Vagina (tissue), 2 donors: ENCODE measurements at regions not wholly inside any gene's neighbourhood (a gene's known extent, or its start where the extent isn't known, plus 50 kb on each side); places are given as distances from the start of the nearest gene placed in this dataset.

Experiments
- DNase-seq, 2 donors: peaks; one replicate each; pipeline ENCODE4 v3.0.0-alpha.2; 2017; ENCODE audit errors: extremely low spot score in 2 of 2
- H3K27ac ChIP-seq: fragments of 200-600 bp; sonication (generic); one replicate; pipeline ENCODE4 v1.5.1; 2019
- H3K27me3 ChIP-seq: fragments of 200-600 bp; sonication (generic); one replicate; pipeline ENCODE4 v1.5.1; 2019
- H3K36me3 ChIP-seq, 2 donors: fragments of 200-600 bp; sonication (generic); one replicate each; pipeline ENCODE4 v1.5.1; 2017 to 2019
- H3K4me1 ChIP-seq: fragments of 200-600 bp; sonication (generic); one replicate; pipeline ENCODE4 v1.5.1; 2019
- H3K4me3 ChIP-seq, 2 donors: fragments of 200-600 bp; sonication (generic); 1 replicate in 1 of 2; 2 replicates in 1 of 2; pipeline ENCODE4 v1.5.1; 2016 to 2019
- H3K9me3 ChIP-seq: fragments of 200-600 bp; sonication (generic); one replicate; pipeline ENCODE4 v1.5.1; 2019
- CTCF ChIP-seq, 3 experiments: fragments of 450-650 bp in 2 of 3; fragments of 200-600 bp in 1 of 3; sonication (generic) in 1 of 3; IDR thresholded peaks; one replicate each; pipeline ENCODE4 v1.5.1; 2017 to 2019; ENCODE audit warnings: antibody characterized with exemption in 3 of 3, mild to moderate bottlenecking in 2 of 3, moderate library complexity in 2 of 3
- POLR2A ChIP-seq, 2 donors: fragments of 450-650 bp; IDR thresholded peaks; one replicate each; pipeline ENCODE4 v1.6.1; 2017; ENCODE audit warnings: antibody characterized with exemption in 2 of 2, mild to moderate bottlenecking in 2 of 2, moderate library complexity in 2 of 2
- POLR2AphosphoS5 ChIP-seq, 2 donors: sonication (generic); formaldehyde crosslinking; IDR thresholded peaks; one replicate each; pipeline ENCODE4 v1.9.0; 2017; ENCODE audit warnings: antibody characterized with exemption in 2 of 2, mild to moderate bottlenecking in 2 of 2, low read depth in 1 of 2; ENCODE audit not compliant: insufficient read depth in 1 of 2
- intact Hi-C: fragments of 100-400 bp; cut with DNase I; formaldehyde crosslinking; loops from one replicate; pipeline ENCODE4 v1.15.1; 2023

DNA sequence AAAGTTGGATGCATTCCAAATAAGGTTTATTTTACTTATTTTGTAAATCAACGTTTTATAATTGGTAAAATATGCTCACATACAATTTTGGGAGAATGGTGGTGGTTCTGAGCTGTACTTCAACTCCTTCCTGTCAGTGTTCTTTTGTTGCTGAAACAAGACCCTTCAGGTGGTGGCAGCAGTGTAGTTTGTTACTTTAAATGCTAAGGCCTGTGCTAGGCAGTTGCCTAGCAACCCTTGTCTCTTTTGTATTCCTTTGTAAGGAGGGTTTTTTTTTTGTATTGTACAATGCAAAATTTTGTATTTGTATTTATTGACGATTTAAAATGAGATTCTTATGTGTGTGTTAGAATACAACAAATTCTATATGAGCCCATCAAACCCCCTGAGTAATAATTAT lies 166.0 kb upstream of the FAM98A start:
- intact Hi-C loops: no loop called here
- H3K4me1 ChIP-seq: no peaks in the 10 kb centered on the region
- no peak for TF ChIP-seq POLR2A (IDR thresholded peaks at IDR 0.05)
- TF ChIP-seq POLR2AphosphoS5 (IDR thresholded peaks at IDR 0.05; ENCODE audit: insufficient read depth in 1 of 2, low read depth in 1 of 2): no peak
- no peak for TF ChIP-seq CTCF (IDR thresholded peaks at IDR 0.05)
- no peaks in the 10 kb centered on the region for H3K36me3 ChIP-seq
- H3K27ac ChIP-seq: no peak overlapping the region
- no peaks in the 10 kb centered on the region for H3K27me3 ChIP-seq
- DNase-seq: no peak
- H3K9me3 ChIP-seq: no peaks in the 10 kb centered on the region
- no peak overlapping the region for H3K4me3 ChIP-seq

GRCh38 chr2:33764551-33764950 lies 165.5 kb upstream of the FAM98A start:
- Histone ChIP-seq H3K9me3 (no peaks in the 10 kb centered on the region), H3K36me3 (no peaks in the 10 kb centered on the region), H3K27ac (no peak overlapping the region), H3K4me1 (no peaks in the 10 kb centered on the region), H3K4me3 (no peak overlapping the region), H3K27me3 (no peaks in the 10 kb centered on the region)
- TF ChIP-seq CTCF (IDR thresholded peaks at IDR 0.05) (no peak), POLR2A (IDR thresholded peaks at IDR 0.05) (no peak), POLR2AphosphoS5 (IDR thresholded peaks at IDR 0.05; ENCODE audit: insufficient read depth in 1 of 2, low read depth in 1 of 2) (no peak)
- intact Hi-C loops: no loop called here
- DNase-seq: no peak

DNA sequence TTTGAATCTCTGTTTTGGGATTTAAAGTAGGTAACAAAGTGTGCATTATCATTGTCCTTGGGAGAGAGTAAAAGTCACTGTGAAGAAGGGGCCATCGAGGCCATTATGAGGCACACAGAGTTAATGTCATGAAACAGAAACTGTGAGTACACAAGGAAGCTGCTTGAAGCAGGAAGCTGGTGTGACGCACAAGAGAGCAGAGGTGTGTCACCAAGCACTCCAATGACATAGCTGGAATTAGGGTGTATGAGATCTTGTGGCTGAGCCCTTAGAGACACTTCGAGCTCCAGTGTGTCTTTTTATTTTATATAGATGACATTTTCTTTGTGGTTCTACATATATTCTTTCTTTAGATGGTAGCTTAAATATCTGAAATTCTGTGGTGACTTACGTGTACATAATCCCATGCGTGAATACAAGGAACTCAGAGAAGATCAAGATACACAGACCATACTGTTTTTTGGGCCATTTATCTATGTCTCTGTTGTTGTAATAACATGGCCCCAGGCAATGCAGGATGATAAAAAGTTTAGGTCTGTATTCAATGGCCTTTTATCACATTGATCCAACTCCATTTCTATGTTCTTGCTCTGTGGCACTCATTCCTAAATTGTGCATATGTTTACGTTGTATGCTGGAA lies 164.7 kb upstream of the FAM98A start:
- no peak overlapping the region for H3K4me3 ChIP-seq
- intact Hi-C loops: no loop called here
- no peaks in the 10 kb centered on the region for H3K9me3 ChIP-seq
- H3K4me1 ChIP-seq: no peaks in the 10 kb centered on the region
- H3K27ac ChIP-seq: no peak overlapping the region
- no peak for DNase-seq
- no peaks in the 10 kb centered on the region for H3K36me3 ChIP-seq
- H3K27me3 ChIP-seq: no peaks in the 10 kb centered on the region
- TF ChIP-seq POLR2AphosphoS5 (IDR thresholded peaks at IDR 0.05; ENCODE audit: insufficient read depth in 1 of 2, low read depth in 1 of 2) (no peak), POLR2A (IDR thresholded peaks at IDR 0.05) (no peak), CTCF (IDR thresholded peaks at IDR 0.05) (no peak)

- no peaks in the 10 kb centered on the region for H3K27me3 ChIP-seq
- intact Hi-C loops: no loop called here
- TF ChIP-seq POLR2AphosphoS5 (IDR thresholded peaks at IDR 0.05; ENCODE audit: insufficient read depth in 1 of 2, low read depth in 1 of 2) (no peak), CTCF (IDR thresholded peaks at IDR 0.05) (no peak), POLR2A (IDR thresholded peaks at IDR 0.05) (no peak)
- no peak overlapping the region for H3K27ac ChIP-seq
- DNase-seq: no peak
- no peaks in the 10 kb centered on the region for H3K9me3 ChIP-seq
- H3K4me3 ChIP-seq: no peak overlapping the region
- no peaks in the 10 kb centered on the region for H3K36me3 ChIP-seq
- H3K4me1 ChIP-seq: no peaks in the 10 kb centered on the region
Measured at GRCh38 chr2:33762636-33763035, 163.5 kb upstream of the FAM98A start.

DNA sequence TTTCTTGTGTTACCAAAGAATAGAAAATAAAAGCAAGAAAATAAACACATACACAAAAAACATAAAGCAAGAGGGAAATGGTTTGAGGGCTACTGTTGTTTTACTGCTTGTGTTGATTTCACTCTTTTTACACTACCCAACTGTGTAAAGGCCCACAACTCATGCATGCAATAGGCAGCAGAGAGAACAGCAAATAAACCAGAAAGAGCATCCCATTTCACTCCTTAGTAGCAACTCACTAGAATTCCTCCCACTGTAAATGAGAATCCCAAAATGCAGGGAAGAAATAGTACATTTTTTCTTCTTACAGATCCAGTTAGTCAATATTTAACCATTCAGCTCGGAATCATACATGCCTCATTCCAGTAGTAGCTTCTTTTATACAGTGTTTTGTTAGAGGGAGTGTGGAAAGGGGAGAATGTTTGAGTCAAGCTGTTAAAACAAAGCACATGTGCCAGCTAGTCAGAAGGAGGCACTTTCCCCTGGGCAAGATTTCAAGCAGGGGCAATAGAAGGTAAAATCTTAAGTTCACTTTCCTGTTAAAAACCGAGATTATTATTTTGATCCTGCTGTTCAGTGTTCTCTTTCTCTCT lies 147.2 kb upstream of the FAM98A start:
- TF ChIP-seq POLR2AphosphoS5 (IDR thresholded peaks at IDR 0.05; ENCODE audit: insufficient read depth in 1 of 2, low read depth in 1 of 2): no peak
- TF ChIP-seq CTCF (IDR thresholded peaks at IDR 0.05): no peak
- no peak for TF ChIP-seq POLR2A (IDR thresholded peaks at IDR 0.05)
- no peaks in the 10 kb centered on the region for H3K4me1 ChIP-seq
- no peak for DNase-seq
- no peaks in the 10 kb centered on the region for H3K27me3 ChIP-seq
- H3K36me3 ChIP-seq: no peaks in the 10 kb centered on the region
- H3K27ac ChIP-seq: no peak overlapping the region
- H3K4me3 ChIP-seq: no peak overlapping the region
- intact Hi-C loops: no loop called here
- H3K9me3 ChIP-seq: no peaks in the 10 kb centered on the region
